ENCODE measurements at regions not wholly inside any gene's neighbourhood (a gene's known extent, or its start where the extent isn't known, plus 50 kb on each side); places are given as distances from the start of the nearest gene placed in this dataset.

DNA sequence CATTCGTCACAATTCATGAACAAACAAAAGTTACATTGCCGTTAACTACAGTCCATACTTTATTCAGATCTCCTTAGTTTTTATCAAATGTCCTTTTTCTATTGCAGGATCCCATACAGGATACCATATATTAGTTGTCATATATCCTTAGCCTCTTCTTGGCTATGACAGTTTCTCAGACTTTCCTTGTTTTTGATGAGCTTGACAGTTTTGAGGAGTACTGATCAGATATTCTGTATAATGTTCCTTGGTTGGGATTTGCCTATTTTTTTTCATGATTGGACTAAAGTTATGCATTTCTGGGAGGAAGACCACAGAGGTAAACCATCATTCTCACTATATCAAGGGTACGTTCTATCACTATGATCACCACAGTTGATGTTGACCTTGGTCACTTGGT is 1627.4 kb upstream of the C9orf72 start:
- H3K4me3 ChIP-seq (replicated peaks in 1 of 3; ENCODE audit: insufficient read depth in 1 of 3, low read depth in 1 of 3, low read length in 3 of 3), result no peak overlapping the region
- no TSS peak for BruUV-seq (replicated peaks)
- H3K4me2 ChIP-seq (ENCODE audit: insufficient read depth, low read length), result no peak overlapping the region
- FAIRE-seq, result no peak
- no peaks in the 10 kb centered on the region for H3K4me1 ChIP-seq (ENCODE audit: control insufficient read depth, extremely low read depth, insufficient read depth, low read length)
- ChIA-PET CTCF (no interaction called here), POLR2A (no interaction called here)
- no peaks in the 10 kb centered on the region for H3K27me3 ChIP-seq (ENCODE audit: control insufficient read depth in 2 of 2, insufficient read depth in 2 of 2, low read length in 2 of 2)
- H3K79me2 ChIP-seq (ENCODE audit: control insufficient read depth, insufficient read depth, low read length), result no peaks in the 10 kb centered on the region
- no peaks in the 10 kb centered on the region for H3K36me3 ChIP-seq (ENCODE audit: control insufficient read depth in 2 of 2, extremely low read depth in 1 of 2, insufficient read depth in 2 of 2, low read length in 2 of 2)
- no peaks in the 10 kb centered on the region for H3K9me3 ChIP-seq (replicated peaks; ENCODE audit: control insufficient read depth, insufficient read depth, low read length)
- intact Hi-C loops (cut with micrococcal nuclease), result no loop called here
- dilution Hi-C loops (cut with MboI; ENCODE audit: extremely low pct_ligation_motif_present, low sequenced_read_pairs), result no loop called here
- no peak overlapping the region for H3K9ac ChIP-seq (replicated peaks; ENCODE audit: extremely low read depth, insufficient read depth, low read length)
- DNase-seq (ENCODE audit: low read depth, low spot score), result no peak
- H2AFZ ChIP-seq (ENCODE audit: low read depth, low read length), result no peak overlapping the region
- no peak overlapping the region for H3K27ac ChIP-seq (ENCODE audit: insufficient read depth, low read depth, low read length)
- TF ChIP-seq, protein P1, sequence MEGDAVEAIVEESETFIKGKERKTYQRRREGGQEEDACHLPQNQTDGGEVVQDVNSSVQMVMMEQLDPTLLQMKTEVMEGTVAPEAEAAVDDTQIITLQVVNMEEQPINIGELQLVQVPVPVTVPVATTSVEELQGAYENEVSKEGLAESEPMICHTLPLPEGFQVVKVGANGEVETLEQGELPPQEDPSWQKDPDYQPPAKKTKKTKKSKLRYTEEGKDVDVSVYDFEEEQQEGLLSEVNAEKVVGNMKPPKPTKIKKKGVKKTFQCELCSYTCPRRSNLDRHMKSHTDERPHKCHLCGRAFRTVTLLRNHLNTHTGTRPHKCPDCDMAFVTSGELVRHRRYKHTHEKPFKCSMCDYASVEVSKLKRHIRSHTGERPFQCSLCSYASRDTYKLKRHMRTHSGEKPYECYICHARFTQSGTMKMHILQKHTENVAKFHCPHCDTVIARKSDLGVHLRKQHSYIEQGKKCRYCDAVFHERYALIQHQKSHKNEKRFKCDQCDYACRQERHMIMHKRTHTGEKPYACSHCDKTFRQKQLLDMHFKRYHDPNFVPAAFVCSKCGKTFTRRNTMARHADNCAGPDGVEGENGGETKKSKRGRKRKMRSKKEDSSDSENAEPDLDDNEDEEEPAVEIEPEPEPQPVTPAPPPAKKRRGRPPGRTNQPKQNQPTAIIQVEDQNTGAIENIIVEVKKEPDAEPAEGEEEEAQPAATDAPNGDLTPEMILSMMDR (IDR thresholded peaks at IDR 0.05; ENCODE audit: extremely low read depth in 1 of 2, insufficient read depth in 1 of 2, low read depth in 1 of 2, low read length in 2 of 2), result no peak
- TF ChIP-seq MAX (IDR thresholded peaks at IDR 0.05; ENCODE audit: insufficient read depth, insufficient read length), result no peak
- no peak for TF ChIP-seq POLR2AphosphoS5 (IDR thresholded peaks at IDR 0.05; ENCODE audit: insufficient read depth, low read depth, low read length)
- TF ChIP-seq FOS (IDR thresholded peaks at IDR 0.05; ENCODE audit: borderline replicate concordance, insufficient read depth, low read length), result no peak
- no peak for TF ChIP-seq GATA2 (IDR thresholded peaks at IDR 0.05; ENCODE audit: insufficient read depth, insufficient read length, low read depth, low read length)
- no peak for TF ChIP-seq MYC (IDR thresholded peaks at IDR 0.05; ENCODE audit: low read depth, low read length)
- no peak for TF ChIP-seq EZH2 (IDR thresholded peaks at IDR 0.05; ENCODE audit: borderline replicate concordance, low read depth, low read length, severe bottlenecking)
- no peak for TF ChIP-seq JUN (IDR thresholded peaks at IDR 0.05; ENCODE audit: borderline replicate concordance, insufficient read depth, insufficient read length, low read depth)
- no peak for TF ChIP-seq POLR2A (IDR thresholded peaks at IDR 0.05; ENCODE audit: low read depth, low read length)
- no peaks in the 10 kb centered on the region for H3K9me1 ChIP-seq (replicated peaks; ENCODE audit: control insufficient read depth, extremely low read depth, insufficient read depth, low read length)
- no peaks in the 10 kb centered on the region for H4K20me1 ChIP-seq (replicated peaks; ENCODE audit: control insufficient read depth, extremely low read depth, insufficient read depth, low read length)
